ENCODE measurements at regions not wholly inside any gene's neighbourhood (a gene's known extent, or its start where the extent isn't known, plus 50 kb on each side); places are given as distances from the start of the nearest gene placed in this dataset.

DNA sequence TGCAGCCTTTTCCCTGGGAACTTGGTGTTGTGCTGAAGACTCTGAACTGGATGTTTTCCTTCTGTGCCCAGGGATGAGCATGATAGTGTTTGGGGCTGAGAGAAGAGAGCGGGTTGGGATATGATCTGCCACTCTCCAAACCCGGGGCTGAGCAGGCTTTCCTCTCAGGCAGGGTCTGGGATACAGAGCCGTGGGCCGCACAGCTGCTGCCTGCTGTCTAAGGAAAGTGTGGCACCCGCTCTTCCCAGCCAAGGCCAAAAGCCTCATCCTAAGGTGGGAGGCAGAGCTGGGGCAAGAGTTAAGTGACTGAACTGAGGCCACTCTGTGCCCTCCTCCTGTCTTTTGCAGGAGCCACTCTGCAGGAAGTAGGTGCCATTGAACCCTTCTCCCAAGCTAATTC is 83.6 kb upstream of the PITX1 start:
- Histone ChIP-seq H3K27me3 (no peaks in the 10 kb centered on the region), H3K9me3 (no peaks in the 10 kb centered on the region), H3K36me3 (no peaks in the 10 kb centered on the region), H3K4me1 (no peaks in the 10 kb centered on the region), H3K4me3 (no peak overlapping the region), H3K27ac (no peak overlapping the region)
- TF ChIP-seq POLR2A (IDR thresholded peaks at IDR 0.05) = no peak
- TF ChIP-seq, protein P1, sequence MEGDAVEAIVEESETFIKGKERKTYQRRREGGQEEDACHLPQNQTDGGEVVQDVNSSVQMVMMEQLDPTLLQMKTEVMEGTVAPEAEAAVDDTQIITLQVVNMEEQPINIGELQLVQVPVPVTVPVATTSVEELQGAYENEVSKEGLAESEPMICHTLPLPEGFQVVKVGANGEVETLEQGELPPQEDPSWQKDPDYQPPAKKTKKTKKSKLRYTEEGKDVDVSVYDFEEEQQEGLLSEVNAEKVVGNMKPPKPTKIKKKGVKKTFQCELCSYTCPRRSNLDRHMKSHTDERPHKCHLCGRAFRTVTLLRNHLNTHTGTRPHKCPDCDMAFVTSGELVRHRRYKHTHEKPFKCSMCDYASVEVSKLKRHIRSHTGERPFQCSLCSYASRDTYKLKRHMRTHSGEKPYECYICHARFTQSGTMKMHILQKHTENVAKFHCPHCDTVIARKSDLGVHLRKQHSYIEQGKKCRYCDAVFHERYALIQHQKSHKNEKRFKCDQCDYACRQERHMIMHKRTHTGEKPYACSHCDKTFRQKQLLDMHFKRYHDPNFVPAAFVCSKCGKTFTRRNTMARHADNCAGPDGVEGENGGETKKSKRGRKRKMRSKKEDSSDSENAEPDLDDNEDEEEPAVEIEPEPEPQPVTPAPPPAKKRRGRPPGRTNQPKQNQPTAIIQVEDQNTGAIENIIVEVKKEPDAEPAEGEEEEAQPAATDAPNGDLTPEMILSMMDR (IDR thresholded peaks at IDR 0.05 in 4 of 5, conservative IDR thresholded peaks at IDR 0.05 in 1 of 5) = no peak
- no peak for DNase-seq
- in situ Hi-C loops (cut with MboI; ENCODE audit: low sequenced_read_pairs in 4 of 4) = no loop called here
- ATAC-seq = no peak
- intact Hi-C loops (cut with DNase I; ENCODE audit: low total_unique reads) = no loop called here

DNA sequence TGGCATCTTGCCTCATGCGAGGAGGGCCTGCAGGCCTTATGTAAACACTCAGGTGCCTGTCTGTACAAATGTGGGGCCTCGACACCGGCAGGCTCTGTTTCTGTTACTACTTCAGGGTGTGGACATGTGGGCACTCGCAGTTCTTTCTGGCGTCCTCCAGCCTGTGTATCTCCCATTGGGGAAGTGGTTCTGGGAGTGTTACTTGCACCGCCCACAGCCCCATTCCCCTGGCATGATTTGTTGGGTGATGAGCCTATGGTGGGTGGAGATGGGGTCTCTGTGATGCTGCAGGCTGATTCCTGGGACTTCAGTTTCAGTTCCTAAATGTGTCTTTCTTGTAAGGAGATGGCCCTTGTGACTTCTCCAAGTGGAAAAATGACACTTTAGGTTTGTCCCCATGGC is 82.1 kb upstream of the PITX1 start:
- Histone ChIP-seq H3K4me3 (no peak overlapping the region), H3K27ac (no peak overlapping the region), H3K36me3 (no peaks in the 10 kb centered on the region), H3K27me3 (no peaks in the 10 kb centered on the region), H3K4me1 (peaks cover 7% of the 10 kb centered on the region in 2 donors), H3K9me3 (no peaks in the 10 kb centered on the region)
- DNase-seq = peak; percentile 20 to 37
- in situ Hi-C loops (cut with MboI; ENCODE audit: low sequenced_read_pairs in 4 of 4) = no loop called here
- intact Hi-C loops (cut with DNase I; ENCODE audit: low total_unique reads) = no loop called here
- TF ChIP-seq, protein P1 (IDR thresholded peaks at IDR 0.05 in 4 of 5, conservative IDR thresholded peaks at IDR 0.05 in 1 of 5) = no peak
- TF ChIP-seq POLR2A (IDR thresholded peaks at IDR 0.05) = peak in 1 of 2 donors; percentile 14
- ATAC-seq = peak in 1 of 2 donors; percentile 23

DNA sequence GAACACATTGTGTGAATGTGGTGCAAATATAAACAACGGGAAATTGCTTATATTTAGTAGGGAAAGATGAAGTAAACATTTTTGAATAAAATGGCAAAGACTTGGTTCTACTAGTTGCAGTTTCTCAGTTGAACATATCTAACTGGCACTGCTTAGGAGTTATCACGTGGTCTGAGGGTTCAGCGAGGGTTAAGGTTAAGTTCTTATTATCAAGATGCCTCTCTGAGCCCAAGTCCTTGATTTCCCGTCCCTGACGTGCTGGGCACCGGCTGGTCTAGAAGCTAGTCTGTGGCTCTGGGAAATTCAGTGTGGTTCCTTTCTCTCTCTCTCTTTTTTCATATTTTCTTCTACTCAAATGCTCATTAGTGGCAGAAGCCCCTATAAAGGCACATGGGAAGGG is 81.6 kb upstream of the PITX1 start:
- no peak overlapping the region for H3K27ac ChIP-seq
- intact Hi-C loops (cut with DNase I; ENCODE audit: low total_unique reads) = no loop called here

DNA sequence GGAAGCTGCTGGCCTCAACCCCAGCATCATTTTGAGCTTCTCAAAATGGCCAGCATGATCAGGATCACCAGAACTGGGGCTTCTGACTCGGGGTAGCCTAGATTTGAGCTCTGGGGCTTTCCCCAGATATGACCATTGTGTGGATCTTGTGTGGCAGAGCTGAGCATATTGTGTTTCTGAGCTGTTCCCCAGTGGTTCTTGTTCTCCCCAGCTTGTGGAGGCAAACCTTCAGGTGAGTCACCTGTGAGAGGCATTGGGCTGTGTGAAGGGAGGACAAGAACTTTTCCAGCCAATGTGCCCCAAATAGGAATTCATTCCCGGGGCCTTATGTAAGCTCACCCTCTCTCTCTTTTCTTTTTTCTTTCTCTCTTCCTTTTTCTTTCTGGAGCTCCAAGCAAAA is 80.7 kb upstream of the PITX1 start:
- intact Hi-C loops (cut with DNase I; ENCODE audit: low total_unique reads) (no loop called here), in situ Hi-C loops (cut with MboI; ENCODE audit: low sequenced_read_pairs in 4 of 4) (no loop called here)
- Histone ChIP-seq H3K36me3 (no peaks in the 10 kb centered on the region), H3K4me1 (peaks cover 7 to 10% of the 10 kb centered on the region in 2 donors), H3K27me3 (no peaks in the 10 kb centered on the region), H3K27ac (no peak overlapping the region), H3K4me3 (no peak overlapping the region), H3K9me3 (no peaks in the 10 kb centered on the region)
- DNase-seq (no peak), ATAC-seq (no peak)
- TF ChIP-seq, protein P1 (IDR thresholded peaks at IDR 0.05 in 4 of 5, conservative IDR thresholded peaks at IDR 0.05 in 1 of 5) = no peak
- TF ChIP-seq POLR2A (IDR thresholded peaks at IDR 0.05) = no peak

More for the DNA sequence above, 81.6 kb upstream of the PITX1 start:
- no peaks in the 10 kb centered on the region for H3K36me3 ChIP-seq
- H3K27me3 ChIP-seq = no peaks in the 10 kb centered on the region
- in situ Hi-C loops (cut with MboI; ENCODE audit: low sequenced_read_pairs in 4 of 4) = no loop called here
- H3K9me3 ChIP-seq = no peaks in the 10 kb centered on the region
- no peak for TF ChIP-seq POLR2A (IDR thresholded peaks at IDR 0.05)
- TF ChIP-seq, protein P1 (IDR thresholded peaks at IDR 0.05 in 4 of 5, conservative IDR thresholded peaks at IDR 0.05 in 1 of 5) = no peak
- no peak overlapping the region for H3K4me3 ChIP-seq
- peaks cover 7 to 10% of the 10 kb centered on the region in 2 donors for H3K4me1 ChIP-seq
- DNase-seq (no peak), ATAC-seq (no peak)
